ENCODE measurements at regions not wholly inside any gene's neighbourhood (a gene's known extent, or its start where the extent isn't known, plus 50 kb on each side); places are given as distances from the start of the nearest gene placed in this dataset.
A peak's percentile ranks its signal among the peaks of the same experiment; 100 is the strongest.

DNA sequence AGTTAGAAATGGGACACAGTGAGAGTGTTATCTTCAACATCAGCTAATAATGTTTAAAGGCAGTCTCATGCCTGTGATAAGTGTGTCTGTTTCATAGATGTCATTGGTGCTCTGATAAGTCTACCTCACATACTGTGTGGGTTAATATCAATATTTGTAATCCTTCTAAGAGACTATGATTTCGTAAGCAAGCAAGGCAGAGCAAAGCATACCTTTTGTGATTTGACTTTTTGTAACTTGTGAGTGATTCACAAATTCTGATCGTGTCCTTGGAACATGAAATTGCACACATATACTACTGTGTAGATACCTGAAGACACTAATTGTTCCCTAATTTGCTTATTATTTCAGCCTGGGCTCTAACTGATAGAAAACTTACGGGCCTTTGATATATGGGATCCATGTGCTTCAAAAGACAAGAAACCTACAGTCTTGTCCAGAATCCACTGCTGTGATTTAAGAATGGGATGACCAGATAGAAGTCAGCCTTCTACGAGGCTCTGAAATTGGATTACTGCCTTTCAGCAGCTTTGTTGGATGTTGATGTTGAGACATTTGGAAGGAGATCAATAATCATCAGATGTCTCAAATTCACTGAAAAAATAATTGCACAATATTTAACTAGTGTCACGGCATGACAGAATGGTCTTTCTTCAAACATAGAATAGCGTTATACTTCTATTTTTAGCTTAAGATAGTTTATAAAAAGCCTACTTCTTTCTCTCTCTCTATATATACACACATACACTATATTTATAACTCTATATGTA lies 63.2 kb upstream of the KLF6 start:
- TF ChIP-seq POLR2AphosphoS5 (IDR thresholded peaks at IDR 0.05) (no peak), POLR2A (IDR thresholded peaks at IDR 0.05) (no peak), EP300 (IDR thresholded peaks at IDR 0.05; ENCODE audit: low read depth) (no peak)
- TF ChIP-seq, protein P1, sequence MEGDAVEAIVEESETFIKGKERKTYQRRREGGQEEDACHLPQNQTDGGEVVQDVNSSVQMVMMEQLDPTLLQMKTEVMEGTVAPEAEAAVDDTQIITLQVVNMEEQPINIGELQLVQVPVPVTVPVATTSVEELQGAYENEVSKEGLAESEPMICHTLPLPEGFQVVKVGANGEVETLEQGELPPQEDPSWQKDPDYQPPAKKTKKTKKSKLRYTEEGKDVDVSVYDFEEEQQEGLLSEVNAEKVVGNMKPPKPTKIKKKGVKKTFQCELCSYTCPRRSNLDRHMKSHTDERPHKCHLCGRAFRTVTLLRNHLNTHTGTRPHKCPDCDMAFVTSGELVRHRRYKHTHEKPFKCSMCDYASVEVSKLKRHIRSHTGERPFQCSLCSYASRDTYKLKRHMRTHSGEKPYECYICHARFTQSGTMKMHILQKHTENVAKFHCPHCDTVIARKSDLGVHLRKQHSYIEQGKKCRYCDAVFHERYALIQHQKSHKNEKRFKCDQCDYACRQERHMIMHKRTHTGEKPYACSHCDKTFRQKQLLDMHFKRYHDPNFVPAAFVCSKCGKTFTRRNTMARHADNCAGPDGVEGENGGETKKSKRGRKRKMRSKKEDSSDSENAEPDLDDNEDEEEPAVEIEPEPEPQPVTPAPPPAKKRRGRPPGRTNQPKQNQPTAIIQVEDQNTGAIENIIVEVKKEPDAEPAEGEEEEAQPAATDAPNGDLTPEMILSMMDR (IDR thresholded peaks at IDR 0.05) = no peak
- no peak overlapping the region for H3K27ac ChIP-seq
- no peaks in the 10 kb centered on the region for H3K27me3 ChIP-seq
- no peaks in the 10 kb centered on the region for H3K9me3 ChIP-seq
- intact Hi-C loops (cut with DNase I; ENCODE audit: low total_unique reads) = no loop called here
- WGBS, 2 donors (ENCODE audit: low coverage in 1 of 2) = 81 to 82% methylated on average over 5 to 6 of the region's 6 CpGs
- no peaks in the 10 kb centered on the region for H3K36me3 ChIP-seq
- no peak for DNase-seq
- in situ Hi-C loops (cut with MboI; ENCODE audit: low pct_ligation_motif_present in 1 of 4, low pct_unique_long_range_greater_than_20kb in 1 of 4, low sequenced_read_pairs in 3 of 4) = no loop called here
- H3K4me3 ChIP-seq = no peak overlapping the region
- H3K4me1 ChIP-seq = peaks cover 20 to 26% (median 26%) of the 10 kb centered on the region in 4 donors

DNA sequence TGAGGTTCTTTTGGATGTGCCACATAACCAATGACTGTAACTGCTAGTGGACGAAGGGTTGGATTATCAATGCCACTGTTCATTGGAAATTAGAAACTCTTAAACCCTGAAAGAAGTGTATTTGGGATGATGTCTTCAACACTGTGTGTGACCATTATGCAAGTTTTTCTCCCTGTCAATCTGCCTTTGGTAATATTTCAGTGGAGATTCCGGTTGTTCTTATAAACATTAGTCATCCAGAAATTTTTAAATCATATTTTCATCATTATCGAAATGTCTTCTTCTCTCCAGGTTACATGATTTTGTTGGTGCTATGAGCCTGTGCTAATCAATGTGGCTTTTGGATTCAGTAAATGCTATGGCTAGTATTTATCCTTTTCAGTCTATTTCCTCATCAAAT lies 61.7 kb upstream of the KLF6 start:
- intact Hi-C loops (cut with DNase I; ENCODE audit: low total_unique reads) (no loop called here), in situ Hi-C loops (cut with MboI; ENCODE audit: low pct_ligation_motif_present in 1 of 4, low pct_unique_long_range_greater_than_20kb in 1 of 4, low sequenced_read_pairs in 3 of 4) (no loop called here)
- 97 to 100% methylated on average over 3 of the region's 3 CpGs for WGBS, 2 donors (ENCODE audit: low coverage in 1 of 2)
- H3K27ac ChIP-seq = no peak overlapping the region
- H3K4me1 ChIP-seq = peaks cover 10 to 15% (median 12%) of the 10 kb centered on the region in 4 donors
- H3K27me3 ChIP-seq = no peaks in the 10 kb centered on the region
- DNase-seq = no peak
- no peak overlapping the region for H3K4me3 ChIP-seq
- H3K9me3 ChIP-seq = no peaks in the 10 kb centered on the region
- H3K36me3 ChIP-seq = no peaks in the 10 kb centered on the region
- TF ChIP-seq, protein P1 (IDR thresholded peaks at IDR 0.05) = no peak
- no peak for TF ChIP-seq POLR2A (IDR thresholded peaks at IDR 0.05)
- no peak for TF ChIP-seq EP300 (IDR thresholded peaks at IDR 0.05; ENCODE audit: low read depth)
- no peak for TF ChIP-seq POLR2AphosphoS5 (IDR thresholded peaks at IDR 0.05)

DNA sequence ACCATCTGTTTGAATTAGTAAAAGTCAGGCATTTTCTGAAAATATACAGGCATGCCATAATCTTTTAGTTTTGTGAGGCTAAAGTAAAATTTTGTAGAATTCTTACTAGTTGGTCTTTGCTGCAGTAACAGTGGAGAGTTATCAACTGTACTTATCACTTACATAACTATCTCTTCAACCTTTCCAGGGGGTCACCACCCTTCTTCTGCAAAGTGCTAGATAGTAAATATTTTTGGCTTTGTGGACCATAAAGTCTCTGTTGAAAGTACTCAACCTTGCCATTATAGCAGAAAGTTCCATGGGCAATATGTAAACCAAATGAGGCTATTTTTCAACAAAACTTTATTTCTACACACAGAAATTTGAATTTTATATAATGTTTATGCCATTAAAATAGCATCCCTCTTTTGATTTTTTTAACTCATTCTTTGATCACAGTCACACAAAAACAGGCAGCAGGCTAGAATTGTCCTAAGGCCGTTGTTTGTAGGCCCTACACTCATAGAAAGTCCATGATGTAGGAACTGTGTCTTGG lies 59.5 kb upstream of the KLF6 start:
- no peak for DNase-seq
- no peaks in the 10 kb centered on the region for H3K27me3 ChIP-seq
- H3K27ac ChIP-seq = no peak overlapping the region
- in situ Hi-C loops (cut with MboI; ENCODE audit: low pct_ligation_motif_present in 1 of 4, low pct_unique_long_range_greater_than_20kb in 1 of 4, low sequenced_read_pairs in 3 of 4) = no loop called here
- intact Hi-C loops (cut with DNase I; ENCODE audit: low total_unique reads) = no loop called here
- WGBS, 2 donors (ENCODE audit: low coverage in 1 of 2) = 41 to 100% methylated on average over 1 of the region's 1 CpG
- no peak for TF ChIP-seq EP300 (IDR thresholded peaks at IDR 0.05; ENCODE audit: low read depth)
- TF ChIP-seq, protein P1 (IDR thresholded peaks at IDR 0.05) = no peak
- no peak for TF ChIP-seq POLR2AphosphoS5 (IDR thresholded peaks at IDR 0.05)
- TF ChIP-seq POLR2A (IDR thresholded peaks at IDR 0.05) = no peak
- H3K9me3 ChIP-seq = no peaks in the 10 kb centered on the region
- peaks cover 0 to 2% (median 0%) of the 10 kb centered on the region in 4 donors for H3K4me1 ChIP-seq
- H3K4me3 ChIP-seq = no peak overlapping the region
- no peaks in the 10 kb centered on the region for H3K36me3 ChIP-seq

DNA sequence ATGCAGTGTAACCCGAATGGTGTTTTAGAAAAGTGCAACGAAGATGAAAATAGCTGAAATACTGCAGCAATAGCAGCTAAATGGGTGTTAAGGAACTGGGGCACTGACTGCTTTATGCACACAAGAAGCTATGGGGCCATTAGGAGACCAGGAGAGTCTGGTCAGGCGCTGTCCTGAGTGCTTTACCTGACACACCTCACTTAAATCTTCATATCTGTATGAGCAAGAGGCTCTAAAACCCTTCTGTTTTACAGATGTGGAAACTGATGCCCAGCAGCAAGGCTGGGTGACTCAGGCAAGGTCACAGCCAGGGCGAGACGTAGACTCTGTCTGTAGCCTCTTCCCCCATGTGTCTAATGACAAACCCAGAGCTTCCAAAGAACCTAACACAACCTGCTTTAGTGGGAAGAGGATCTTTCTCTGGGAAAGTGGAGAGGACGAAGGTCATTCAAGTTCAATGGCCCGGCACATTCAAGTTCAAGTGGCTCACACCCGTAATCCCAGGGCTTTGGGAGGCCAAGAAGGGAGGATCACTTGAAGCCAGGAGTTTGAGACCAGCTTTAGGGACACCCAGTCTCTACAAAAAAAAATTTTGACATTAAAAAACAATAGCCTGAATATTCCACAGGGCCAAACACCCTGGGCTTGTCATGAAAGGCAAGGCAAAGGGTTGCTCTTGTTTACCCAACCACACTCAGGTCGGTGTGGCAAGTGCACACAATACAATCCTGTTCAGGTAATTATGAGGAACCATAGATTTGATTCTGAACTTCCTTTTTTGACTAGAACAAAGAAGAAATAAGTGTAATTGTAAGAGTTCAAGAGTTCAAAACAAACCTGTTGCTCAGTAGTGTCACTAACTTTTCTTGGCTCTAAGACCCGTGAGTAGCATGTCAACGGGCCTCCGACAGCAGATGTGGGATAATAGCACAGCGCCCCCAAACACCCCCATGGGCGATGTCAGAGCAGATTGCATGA lies 53.7 kb upstream of the KLF6 start:
- Histone ChIP-seq H3K4me1 (peaks cover 0 to 29% (median 16%) of the 10 kb centered on the region in 4 donors), H3K27me3 (no peaks in the 10 kb centered on the region), H3K36me3 (no peaks in the 10 kb centered on the region), H3K9me3 (no peaks in the 10 kb centered on the region), H3K27ac (peak overlapping the region; percentile 17 to 57 (median 30)), H3K4me3 (no peak overlapping the region)
- intact Hi-C loops (cut with DNase I; ENCODE audit: low total_unique reads) (no loop called here), in situ Hi-C loops (cut with MboI; ENCODE audit: low pct_ligation_motif_present in 1 of 4, low pct_unique_long_range_greater_than_20kb in 1 of 4, low sequenced_read_pairs in 3 of 4) (no loop called here)
- TF ChIP-seq POLR2A (IDR thresholded peaks at IDR 0.05) = no peak
- TF ChIP-seq, protein P1 (IDR thresholded peaks at IDR 0.05) = no peak
- TF ChIP-seq POLR2AphosphoS5 (IDR thresholded peaks at IDR 0.05) = no peak
- no peak for TF ChIP-seq EP300 (IDR thresholded peaks at IDR 0.05; ENCODE audit: low read depth)
- WGBS, 2 donors (ENCODE audit: low coverage in 1 of 2) = 59 to 70% methylated on average over 6 to 14 of the region's 14 CpGs
- peak; percentile 26 for DNase-seq
